ENCODE measurements at regions not wholly inside any gene's neighbourhood (a gene's known extent, or its start where the extent isn't known, plus 50 kb on each side); places are given as distances from the start of the nearest gene placed in this dataset.
"Not testable (repeated sequence)": the region's sequence is repeated elsewhere in the genome, so short reads cannot be mapped to it uniquely, and the experiment has no call there.

GRCh38 chr10:131833013-131833412 lies 67.8 kb upstream of the PPP2R2D start:
- ATAC-seq (no peak), DNase-seq (peak in 1 of 2 donors; percentile 4)
- intact Hi-C loops (cut with DNase I, micrococcal nuclease), result no loop called here

- DNase-seq (no peak), ATAC-seq (no peak)
- intact Hi-C loops (cut with DNase I, micrococcal nuclease), result no loop called here
Observed at GRCh38 chr10:131833446-131834080, 67.2 kb upstream of the PPP2R2D start.

- peak in 1 of 2 donors; percentile 3 for DNase-seq
- no peak for ATAC-seq
- intact Hi-C loops (cut with DNase I, micrococcal nuclease), result no loop called here
Observed at GRCh38 chr10:131834152-131834810, 66.5 kb upstream of the PPP2R2D start.

- DNase-seq (peak in 1 of 2 donors; percentile 4), ATAC-seq (no peak)
- intact Hi-C loops (cut with DNase I, micrococcal nuclease), result no loop called here
Observed at GRCh38 chr10:131838966-131839742, 61.7 kb upstream of the PPP2R2D start.

GRCh38 chr10:131839880-131840787 lies 60.7 kb upstream of the PPP2R2D start:
- ATAC-seq; intact Hi-C loops (cut with DNase I, micrococcal nuclease): not testable (repeated sequence)
- DNase-seq, result peak in 1 of 2 donors; percentile 12

GRCh38 chr10:131840788-131841118 lies 60.1 kb upstream of the PPP2R2D start:
- no peak for ATAC-seq
- intact Hi-C loops (cut with DNase I, micrococcal nuclease), result no loop called here
- no peak for DNase-seq

GRCh38 chr10:131841131-131841660 lies 59.6 kb upstream of the PPP2R2D start:
- intact Hi-C loops (cut with DNase I, micrococcal nuclease), result no loop called here
- DNase-seq, result peak in 1 of 2 donors; percentile 10
- ATAC-seq, result no peak

GRCh38 chr10:131841661-131842139 lies 59.1 kb upstream of the PPP2R2D start:
- ATAC-seq (no peak), DNase-seq (no peak)
- intact Hi-C loops (cut with DNase I, micrococcal nuclease), result no loop called here

- intact Hi-C loops (cut with DNase I, micrococcal nuclease), result no loop called here
- ATAC-seq (no peak), DNase-seq (peak in 1 of 2 donors; percentile 19)
Observed at GRCh38 chr10:131842351-131843088, 58.3 kb upstream of the PPP2R2D start.

- no peak for ATAC-seq
- intact Hi-C loops (cut with DNase I, micrococcal nuclease), result no loop called here
- DNase-seq, result no peak
Observed at GRCh38 chr10:131843089-131843595, 57.7 kb upstream of the PPP2R2D start.

- intact Hi-C loops (cut with DNase I, micrococcal nuclease), result no loop called here
- ATAC-seq, result no peak
Observed at GRCh38 chr10:131843881-131844284, 56.9 kb upstream of the PPP2R2D start.

GRCh38 chr10:131844529-131845084 lies 56.2 kb upstream of the PPP2R2D start:
- ATAC-seq (no peak), DNase-seq (no peak)
- intact Hi-C loops (cut with DNase I, micrococcal nuclease), result no loop called here

More at GRCh38 chr10:131843881-131844284, 56.9 kb upstream of the PPP2R2D start:
- DNase-seq, result no peak

GRCh38 chr10:131845505-131846239 lies 55.1 kb upstream of the PPP2R2D start:
- DNase-seq (no peak), ATAC-seq (no peak)
- intact Hi-C loops (cut with DNase I, micrococcal nuclease), result no loop called here

- intact Hi-C loops (cut with DNase I, micrococcal nuclease), result no loop called here
- DNase-seq (no peak), ATAC-seq (no peak)
Observed at GRCh38 chr10:131846240-131847101, 54.3 kb upstream of the PPP2R2D start.

- intact Hi-C loops (cut with DNase I, micrococcal nuclease), result no loop called here
- ATAC-seq (no peak), DNase-seq (no peak)
Observed at GRCh38 chr10:131847241-131847783, 53.5 kb upstream of the PPP2R2D start.

- intact Hi-C loops (cut with DNase I, micrococcal nuclease), result no loop called here
- no peak for DNase-seq
- no peak for ATAC-seq
Observed at GRCh38 chr10:131848296-131848695, 52.5 kb upstream of the PPP2R2D start.
